GM12874 (cell line): ENCODE measurements at regions not wholly inside any gene's neighbourhood (a gene's known extent, or its start where the extent isn't known, plus 50 kb on each side); places are given as distances from the start of the nearest gene placed in this dataset.

Source experiments
- TF ChIP-seq, protein P1 (sequence below): IDR thresholded peaks from 2 replicates; pipeline ENCODE4 v1.5.1; 2011; ENCODE audit warnings: low read depth, mild to moderate bottlenecking, control low read depth, low read length, moderate library complexity; ENCODE audit not compliant: insufficient read depth

- TF ChIP-seq, protein P1, sequence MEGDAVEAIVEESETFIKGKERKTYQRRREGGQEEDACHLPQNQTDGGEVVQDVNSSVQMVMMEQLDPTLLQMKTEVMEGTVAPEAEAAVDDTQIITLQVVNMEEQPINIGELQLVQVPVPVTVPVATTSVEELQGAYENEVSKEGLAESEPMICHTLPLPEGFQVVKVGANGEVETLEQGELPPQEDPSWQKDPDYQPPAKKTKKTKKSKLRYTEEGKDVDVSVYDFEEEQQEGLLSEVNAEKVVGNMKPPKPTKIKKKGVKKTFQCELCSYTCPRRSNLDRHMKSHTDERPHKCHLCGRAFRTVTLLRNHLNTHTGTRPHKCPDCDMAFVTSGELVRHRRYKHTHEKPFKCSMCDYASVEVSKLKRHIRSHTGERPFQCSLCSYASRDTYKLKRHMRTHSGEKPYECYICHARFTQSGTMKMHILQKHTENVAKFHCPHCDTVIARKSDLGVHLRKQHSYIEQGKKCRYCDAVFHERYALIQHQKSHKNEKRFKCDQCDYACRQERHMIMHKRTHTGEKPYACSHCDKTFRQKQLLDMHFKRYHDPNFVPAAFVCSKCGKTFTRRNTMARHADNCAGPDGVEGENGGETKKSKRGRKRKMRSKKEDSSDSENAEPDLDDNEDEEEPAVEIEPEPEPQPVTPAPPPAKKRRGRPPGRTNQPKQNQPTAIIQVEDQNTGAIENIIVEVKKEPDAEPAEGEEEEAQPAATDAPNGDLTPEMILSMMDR, result no peak
These were observed 1091.2 kb upstream of the PIK3C3 start for GRCh38 chr18:40863801-40864200.

DNA sequence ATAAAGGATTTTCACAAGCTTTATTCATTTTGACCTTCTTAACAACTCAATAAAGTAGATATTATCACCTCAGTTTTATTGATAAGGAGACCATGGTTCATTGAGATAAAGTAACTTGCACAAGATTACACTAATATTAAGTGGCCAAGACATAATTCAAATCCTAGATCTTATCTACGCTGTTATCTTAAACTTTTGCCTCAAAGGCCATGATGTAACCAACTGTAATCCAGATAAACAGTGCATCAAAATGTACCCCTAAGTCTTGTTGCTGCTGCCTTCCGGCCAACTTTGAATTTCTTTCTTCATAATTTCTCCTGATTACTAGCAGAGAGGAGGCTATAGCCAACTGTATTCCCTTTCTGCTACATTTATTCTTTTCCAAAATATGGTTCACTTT, 1094.8 kb upstream of the PIK3C3 start:
- TF ChIP-seq, protein P1, result no peak

DNA sequence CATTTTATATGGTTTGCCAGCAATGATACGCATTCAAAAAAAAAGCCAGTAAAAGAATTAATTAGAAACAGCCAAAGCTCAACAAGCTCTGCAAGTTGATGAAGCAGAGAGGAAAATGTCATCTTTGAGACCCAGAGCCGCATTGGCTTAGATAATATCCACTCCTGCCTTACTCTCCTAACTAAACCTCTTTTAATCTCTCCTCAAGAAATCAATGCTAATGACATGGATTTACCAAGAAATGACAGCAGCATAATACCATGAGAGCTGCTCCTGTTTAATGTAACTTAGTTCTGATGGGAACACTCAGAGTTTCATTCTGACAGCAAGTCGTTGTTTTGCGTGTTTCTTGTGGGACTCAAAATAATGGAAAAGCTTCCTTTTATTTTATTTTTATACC, 1099.4 kb upstream of the PIK3C3 start:
- TF ChIP-seq, protein P1, result no peak

GRCh38 chr18:40852406-40852805, 1102.6 kb upstream of the PIK3C3 start:
- TF ChIP-seq, protein P1, result no peak

DNA sequence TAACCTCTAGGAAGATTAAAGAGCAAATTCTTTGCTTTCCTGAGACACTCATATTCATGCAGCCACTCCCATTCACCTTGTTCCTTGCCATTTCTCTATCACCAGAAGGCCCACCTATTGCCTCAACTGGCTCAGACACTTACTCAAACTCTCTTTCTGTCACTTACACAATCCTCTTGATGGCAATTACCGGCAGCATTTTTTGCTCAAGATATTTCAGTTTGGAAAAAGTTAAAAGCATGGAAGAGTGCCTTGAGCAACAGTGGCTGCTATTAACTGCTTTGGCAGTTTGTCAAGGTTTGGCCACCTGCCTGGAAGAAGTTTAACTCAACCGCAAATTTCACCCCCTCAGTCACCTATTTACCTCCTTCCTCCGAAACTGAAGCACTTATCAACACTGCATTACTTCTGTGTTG, 1104.0 kb upstream of the PIK3C3 start:
- TF ChIP-seq, protein P1, result no peak

- TF ChIP-seq, protein P1, result no peak
These were observed 1105.1 kb upstream of the PIK3C3 start for GRCh38 chr18:40849886-40850285.

DNA sequence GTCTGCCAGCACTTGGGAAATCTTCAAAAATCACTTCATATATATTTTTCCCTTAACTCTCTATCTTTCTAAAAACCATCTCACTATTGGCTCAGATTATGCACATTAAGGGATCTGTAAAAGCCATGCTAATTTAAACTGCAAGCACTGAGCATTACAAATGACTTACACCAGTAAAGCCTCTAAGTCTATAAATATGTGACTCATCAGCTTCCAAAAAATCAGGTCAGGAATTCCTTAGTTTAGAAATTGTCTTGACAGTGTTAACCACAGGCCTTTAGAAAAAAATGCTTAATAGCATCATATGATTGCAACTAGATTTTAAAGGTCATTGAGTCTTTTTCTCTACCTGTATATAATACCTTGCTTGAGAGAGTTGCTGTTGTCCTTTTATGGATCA, 1113.6 kb upstream of the PIK3C3 start:
- TF ChIP-seq, protein P1, result no peak

DNA sequence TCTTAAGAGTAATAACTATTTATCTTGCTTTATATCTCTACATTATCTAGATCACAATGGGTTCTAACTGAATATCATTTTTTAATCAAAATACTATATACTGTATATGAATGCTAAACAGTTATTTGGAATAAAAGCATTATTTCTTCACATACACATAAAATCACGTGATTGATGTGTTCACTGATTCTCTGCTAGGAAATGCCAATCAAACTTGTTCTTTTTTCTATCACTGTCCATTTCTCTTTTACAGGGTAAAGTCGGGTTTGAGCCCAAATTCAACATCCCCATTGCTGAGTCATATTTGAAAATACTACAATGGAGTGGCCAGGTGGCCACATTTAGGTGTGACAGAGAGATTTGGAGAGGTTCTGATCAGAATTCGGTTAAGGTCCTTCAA, 1114.0 kb upstream of the PIK3C3 start:
- TF ChIP-seq, protein P1, result no peak
